ENCODE measurements at regions not wholly inside any gene's neighbourhood (a gene's known extent, or its start where the extent isn't known, plus 50 kb on each side); places are given as distances from the start of the nearest gene placed in this dataset.

- no peak for TF ChIP-seq HDAC1 (CRISPR knock-in tag; IDR thresholded peaks at IDR 0.05)
- TF ChIP-seq CEBPB (IDR thresholded peaks at IDR 0.05; ENCODE audit: borderline replicate concordance, low read depth, low read length): no peak
Measured at GRCh38 chr3:87420171-87420570, 143.8 kb upstream of the POU1F1 start (continued).

- ChIA-PET CTCF (ENCODE audit: low intra/inter-chr PET ratio, low total read pairs) (no interaction called here), POLR2A (no interaction called here)
- no peak for ATAC-seq
- Histone ChIP-seq H3K9ac (ENCODE audit: insufficient read depth, low read depth, low read length) (no peak overlapping the region), H3K27ac (ENCODE audit: extremely low read length, insufficient read depth, low read length) (no peak overlapping the region), H3K4me3 (replicated peaks in 1 of 3; ENCODE audit: insufficient read depth in 1 of 3, low read depth in 2 of 3, low read length in 3 of 3) (no peak overlapping the region), H3K27me3 (ENCODE audit: control insufficient read depth in 1 of 2, insufficient read depth in 2 of 2, low read length in 2 of 2) (no peaks in the 10 kb centered on the region), H3K9me3 (ENCODE audit: low read length) (no peaks in the 10 kb centered on the region), H3K4me1 (ENCODE audit: insufficient read depth, low read length) (no peaks in the 10 kb centered on the region), H2AFZ (ENCODE audit: low read length) (no peak overlapping the region), H3K79me2 (ENCODE audit: insufficient read depth, low read length) (no peaks in the 10 kb centered on the region), H3K36me3 (replicated peaks in 1 of 2; ENCODE audit: control insufficient read depth in 1 of 2, insufficient read depth in 2 of 2, low read length in 2 of 2) (no peaks in the 10 kb centered on the region), H3K4me2 (ENCODE audit: low read depth, low read length) (no peak overlapping the region), H4K20me1 (ENCODE audit: insufficient read depth, low read length) (no peaks in the 10 kb centered on the region)
- in situ Hi-C loops (cut with HindIII; ENCODE audit: extremely low pct_ligation_motif_present, low pct_unique_long_range_greater_than_20kb): no loop called here
- WGBS (ENCODE audit: low lambda C conversion rate): 2% methylated on average over 1 of the region's 1 CpG
- DNase-seq (ENCODE audit: low spot score): no peak
- no peak for FAIRE-seq
- intact Hi-C loops (cut with micrococcal nuclease; ENCODE audit: unreplicated experiment): no loop called here
- no TSS peak for BruUV-seq (replicated peaks)
- TF ChIP-seq ZNF292 (CRISPR knock-in tag; IDR thresholded peaks at IDR 0.05; ENCODE audit: borderline replicate concordance, low read depth) (no peak), HIC2 (CRISPR knock-in tag; IDR thresholded peaks at IDR 0.05; ENCODE audit: low read depth) (no peak), ELF3 (CRISPR knock-in tag; IDR thresholded peaks at IDR 0.05) (no peak), POLR2G (IDR thresholded peaks at IDR 0.05; ENCODE audit: low read depth, low read length) (no peak), TBP (CRISPR knock-in tag; IDR thresholded peaks at IDR 0.05) (no peak), ZHX2 (IDR thresholded peaks at IDR 0.05; ENCODE audit: low read depth) (no peak), ZHX2 (CRISPR knock-in tag; IDR thresholded peaks at IDR 0.05; ENCODE audit: borderline replicate concordance) (no peak), HNRNPK (IDR thresholded peaks at IDR 0.05; ENCODE audit: low read depth, low read length, poor library complexity, severe bottlenecking) (no peak), BCLAF1 (IDR thresholded peaks at IDR 0.05) (no peak), HNF1B (CRISPR knock-in tag; IDR thresholded peaks at IDR 0.05) (no peak)
Measured at GRCh38 chr3:87414271-87414670, 137.9 kb upstream of the POU1F1 start.

Measured in HepG2 (cell line).